Uterus (tissue), 2 donors: ENCODE measurements at regions not wholly inside any gene's neighbourhood (a gene's known extent, or its start where the extent isn't known, plus 50 kb on each side); places are given as distances from the start of the nearest gene placed in this dataset.

Experiments
- POLR2A ChIP-seq, 2 donors: fragments of 450-650 bp; IDR thresholded peaks; one replicate each; pipeline ENCODE4 v1.6.1; 2016; ENCODE audit warnings: antibody characterized with exemption in 2 of 2, mild to moderate bottlenecking in 1 of 2, moderate library complexity in 1 of 2
- TF ChIP-seq, protein P1 (sequence below), 4 experiments: fragments of 200-600 bp in 2 of 4; fragments of 450-650 bp in 2 of 4; sonication (generic) in 2 of 4; IDR thresholded peaks; one replicate each; pipeline ENCODE4 v1.5.1; 2016 to 2019; ENCODE audit warnings: antibody characterized with exemption in 4 of 4, mild to moderate bottlenecking in 2 of 4, moderate library complexity in 1 of 4

DNA sequence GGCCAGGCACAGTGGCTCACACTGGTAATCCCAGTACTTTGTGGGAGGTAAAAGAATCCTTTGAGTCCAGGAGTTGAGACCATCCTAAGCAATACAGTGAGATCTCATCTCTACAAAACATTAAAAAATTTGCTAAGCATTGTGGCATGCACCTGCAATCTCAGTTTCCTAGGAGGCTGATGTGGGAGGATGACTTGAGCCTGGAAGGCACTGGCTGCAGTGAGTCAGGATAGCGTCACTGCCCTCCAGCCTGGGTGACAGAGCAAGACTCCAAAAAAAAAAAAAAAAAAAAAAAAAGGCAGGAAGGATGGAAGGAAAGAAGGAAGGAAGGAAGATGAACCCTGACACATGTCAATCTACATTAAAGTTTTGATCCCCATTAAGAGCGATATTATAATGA is 1452.2 kb upstream of the ACO1 start:
- TF ChIP-seq, protein P1, sequence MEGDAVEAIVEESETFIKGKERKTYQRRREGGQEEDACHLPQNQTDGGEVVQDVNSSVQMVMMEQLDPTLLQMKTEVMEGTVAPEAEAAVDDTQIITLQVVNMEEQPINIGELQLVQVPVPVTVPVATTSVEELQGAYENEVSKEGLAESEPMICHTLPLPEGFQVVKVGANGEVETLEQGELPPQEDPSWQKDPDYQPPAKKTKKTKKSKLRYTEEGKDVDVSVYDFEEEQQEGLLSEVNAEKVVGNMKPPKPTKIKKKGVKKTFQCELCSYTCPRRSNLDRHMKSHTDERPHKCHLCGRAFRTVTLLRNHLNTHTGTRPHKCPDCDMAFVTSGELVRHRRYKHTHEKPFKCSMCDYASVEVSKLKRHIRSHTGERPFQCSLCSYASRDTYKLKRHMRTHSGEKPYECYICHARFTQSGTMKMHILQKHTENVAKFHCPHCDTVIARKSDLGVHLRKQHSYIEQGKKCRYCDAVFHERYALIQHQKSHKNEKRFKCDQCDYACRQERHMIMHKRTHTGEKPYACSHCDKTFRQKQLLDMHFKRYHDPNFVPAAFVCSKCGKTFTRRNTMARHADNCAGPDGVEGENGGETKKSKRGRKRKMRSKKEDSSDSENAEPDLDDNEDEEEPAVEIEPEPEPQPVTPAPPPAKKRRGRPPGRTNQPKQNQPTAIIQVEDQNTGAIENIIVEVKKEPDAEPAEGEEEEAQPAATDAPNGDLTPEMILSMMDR (IDR thresholded peaks at IDR 0.05): no peak
- TF ChIP-seq POLR2A (IDR thresholded peaks at IDR 0.05): no peak
